Endothelial cell of umbilical vein (primary cell): ENCODE measurements at regions not wholly inside any gene's neighbourhood (a gene's known extent, or its start where the extent isn't known, plus 50 kb on each side); places are given as distances from the start of the nearest gene placed in this dataset.

Source experiments
- BruUV-seq: library from RNA; stranded (reverse); fragments of 400-500 nt; replicated peaks from 2 replicates; lab custom pipeline; 2021; lab: Mats Ljungman, UMichigan
- CTCF ChIA-PET: fragments of 300-600, 350-600 bp; sonication (Branson Sonifier 250); formaldehyde crosslinking; loops from one replicate; lab custom pipeline; 2021; ENCODE audit warnings: antibody characterized with exemption, inconsistent platforms; lab: Charles Lee
- POLR2A ChIA-PET: fragments of 300-600, 350-600 bp; sonication (Branson Sonifier 250); formaldehyde crosslinking; loops from one replicate; lab custom pipeline; 2021; ENCODE audit warnings: antibody characterized with exemption, inconsistent platforms; lab: Charles Lee
- DNase-seq: peaks from one replicate; pipeline ENCODE4 v3.0.0-alpha.2; 2011; ENCODE audit warnings: low read depth, low spot score
- FAIRE-seq: peaks from 2 replicates; lab custom pipeline; 2011; peaks lifted over from hg19 to GRCh38; lab: Jason Lieb, UNC
- H2AFZ ChIP-seq: 2 replicates; pipeline ENCODE4 v1.6.0; 2012; ENCODE audit warnings: low read depth, low read length, control low read depth, inconsistent platforms
- H3K27ac ChIP-seq: 2 replicates; pipeline ENCODE4 v1.5.1; 2011; ENCODE audit warnings: low read depth, mild to moderate bottlenecking, control low read depth, low read length, moderate library complexity; ENCODE audit not compliant: insufficient read depth
- H3K27me3 ChIP-seq, 2 experiments: 2 replicates each; pipeline versions ENCODE4 v1.6.0 to v1.6.1; 2011; ENCODE audit warnings: low read length in 2 of 2, mixed read lengths in 1 of 2; ENCODE audit not compliant: control insufficient read depth in 2 of 2, insufficient read depth in 2 of 2
- H3K36me3 ChIP-seq, 2 experiments: 2 replicates in 1 of 2; 3 replicates in 1 of 2; pipeline ENCODE4 v1.5.1; 2011; ENCODE audit warnings: low read length in 2 of 2, mild to moderate bottlenecking in 1 of 2, moderate library complexity in 1 of 2; ENCODE audit not compliant: control insufficient read depth in 2 of 2, insufficient read depth in 2 of 2; ENCODE audit errors: extremely low read depth in 1 of 2
- H3K4me1 ChIP-seq: 3 replicates; pipeline ENCODE4 v1.5.1; 2011; ENCODE audit warnings: mild to moderate bottlenecking, low read length; ENCODE audit not compliant: control insufficient read depth, insufficient read depth; ENCODE audit errors: extremely low read depth
- H3K4me2 ChIP-seq: 2 replicates; pipeline ENCODE4 v1.6.1; 2011; ENCODE audit warnings: low read length, control low read depth, mixed read lengths; ENCODE audit not compliant: insufficient read depth
- H3K4me3 ChIP-seq, 3 experiments: fragments of 200-600 bp in 1 of 3; sonication (generic), shearing (Covaris generic) in 1 of 3; replicated peaks in 1 of 3; 2 replicates each; pipeline ENCODE4 v1.5.1; 2011 to 2016; ENCODE audit warnings: control low read depth in 3 of 3, low read length in 3 of 3, mild to moderate bottlenecking in 2 of 3, inconsistent platforms in 1 of 3, low read depth in 1 of 3, moderate library complexity in 1 of 3; ENCODE audit not compliant: insufficient read depth in 1 of 3
- H3K79me2 ChIP-seq: 2 replicates; pipeline ENCODE4 v1.6.0; 2012; ENCODE audit warnings: low read length, inconsistent platforms; ENCODE audit not compliant: control insufficient read depth, insufficient read depth
- H3K9ac ChIP-seq: replicated peaks from 2 replicates; pipeline ENCODE3; 2011; ENCODE audit warnings: low read length, control low read depth; ENCODE audit not compliant: insufficient read depth; ENCODE audit errors: extremely low read depth
- H3K9me1 ChIP-seq: replicated peaks from 3 replicates; pipeline ENCODE4 v1.6.0; 2011; ENCODE audit warnings: mild to moderate bottlenecking, low read length; ENCODE audit not compliant: control insufficient read depth, insufficient read depth; ENCODE audit errors: extremely low read depth
- H3K9me3 ChIP-seq: replicated peaks from 2 replicates; pipeline ENCODE4 v1.5.1; 2012; ENCODE audit warnings: low read length, inconsistent platforms; ENCODE audit not compliant: control insufficient read depth, insufficient read depth
- H4K20me1 ChIP-seq: replicated peaks from 2 replicates; pipeline ENCODE3; 2011; ENCODE audit warnings: mild to moderate bottlenecking, low read length; ENCODE audit not compliant: control insufficient read depth, insufficient read depth; ENCODE audit errors: extremely low read depth
- CTCF ChIP-seq, 2 donors: IDR thresholded peaks; 1 replicate in 1 of 2; 2 replicates in 1 of 2; pipeline ENCODE4 v1.5.1; 2011; ENCODE audit warnings: low read length in 2 of 2, mild to moderate bottlenecking in 2 of 2, moderate library complexity in 2 of 2, control low read depth in 1 of 2, inconsistent platforms in 1 of 2, low read depth in 1 of 2; ENCODE audit not compliant: insufficient read depth in 1 of 2; ENCODE audit errors: extremely low read depth in 1 of 2
- EZH2 ChIP-seq: IDR thresholded peaks from 2 replicates; pipeline ENCODE4 v1.6.1; 2012; ENCODE audit warnings: borderline replicate concordance, low read depth, mild to moderate bottlenecking, moderate library complexity, low read length, inconsistent platforms; ENCODE audit not compliant: severe bottlenecking
- FOS ChIP-seq: IDR thresholded peaks from 2 replicates; pipeline ENCODE4 v1.6.1; 2011; ENCODE audit warnings: mild to moderate bottlenecking, low read length, moderate library complexity, borderline replicate concordance; ENCODE audit not compliant: insufficient read depth
- GATA2 ChIP-seq: IDR thresholded peaks from 2 replicates; pipeline ENCODE4 v1.7.0; 2011; ENCODE audit warnings: low read depth, mild to moderate bottlenecking, moderate library complexity, mixed read lengths, low read length; ENCODE audit not compliant: insufficient read length, insufficient read depth
- JUN ChIP-seq: IDR thresholded peaks from 2 replicates; pipeline ENCODE4 v1.6.1; 2011; ENCODE audit warnings: borderline replicate concordance, low read depth; ENCODE audit not compliant: insufficient read length, insufficient read depth
- MYC ChIP-seq: IDR thresholded peaks from one replicate; pipeline ENCODE4 v1.6.1; 2011; ENCODE audit warnings: mild to moderate bottlenecking, low read depth, low read length
- POLR2A ChIP-seq: IDR thresholded peaks from 2 replicates; pipeline ENCODE4 v1.6.1; 2012; ENCODE audit warnings: low read depth, mild to moderate bottlenecking, control low read depth, low read length
- POLR2AphosphoS5 ChIP-seq: IDR thresholded peaks from 2 replicates; pipeline ENCODE4 v1.6.1; 2012; ENCODE audit warnings: low read depth, mild to moderate bottlenecking, control low read depth, low read length, moderate library complexity; ENCODE audit not compliant: insufficient read depth
- dilution Hi-C: fragments of 300-500 bp; cut with MboI; formaldehyde crosslinking; loops from one replicate; pipeline ENCODE4 v1.15.0; 2019; ENCODE audit warnings: low sequenced_read_pairs; ENCODE audit not compliant: extremely low pct_ligation_motif_present
- intact Hi-C: fragments of 100-400 bp; cut with micrococcal nuclease; formaldehyde crosslinking; loops from one replicate; pipeline ENCODE4 v1.10.0; 2022
- TF ChIP-seq, protein P1 (sequence below): IDR thresholded peaks from 2 replicates; pipeline ENCODE4 v1.6.1; 2011; ENCODE audit not compliant: insufficient read depth, insufficient read length

GRCh38 chr6:63493557-63493956, 78.7 kb upstream of the LOC128125822 start:
- Histone ChIP-seq H3K79me2 (no peaks in the 10 kb centered on the region), H3K4me2 (no peak overlapping the region), H3K9me3 (no peaks in the 10 kb centered on the region), H3K36me3 (no peaks in the 10 kb centered on the region), H3K9me1 (no peaks in the 10 kb centered on the region), H3K9ac (no peak overlapping the region), H3K4me3 (no peak overlapping the region), H4K20me1 (no peaks in the 10 kb centered on the region), H2AFZ (no peak overlapping the region), H3K27ac (no peak overlapping the region), H3K27me3 (no peaks in the 10 kb centered on the region), H3K4me1 (no peaks in the 10 kb centered on the region)
- dilution Hi-C loops (no loop called here), intact Hi-C loops (no loop called here)
- ChIA-PET POLR2A (interaction anchor here (0.7 kb wide), 1 partner anchor 59 kb away, joined by 4 read pairs; no protein-coding TSS in a partner anchor), CTCF (no interaction called here)
- no peak for FAIRE-seq
- BruUV-seq, result no TSS peak
- no peak for DNase-seq
- TF ChIP-seq POLR2A, result no peak
- no peak for TF ChIP-seq GATA2
- TF ChIP-seq, protein P1, sequence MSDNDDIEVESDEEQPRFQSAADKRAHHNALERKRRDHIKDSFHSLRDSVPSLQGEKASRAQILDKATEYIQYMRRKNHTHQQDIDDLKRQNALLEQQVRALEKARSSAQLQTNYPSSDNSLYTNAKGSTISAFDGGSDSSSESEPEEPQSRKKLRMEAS, result no peak
- no peak for TF ChIP-seq MYC
- no peak for TF ChIP-seq POLR2AphosphoS5
- no peak for TF ChIP-seq FOS
- no peak for TF ChIP-seq JUN
- TF ChIP-seq CTCF (IDR thresholded peaks at IDR 0.05; ENCODE audit: extremely low read depth in 1 of 2, insufficient read depth in 1 of 2, low read depth in 1 of 2, low read length in 2 of 2), result no peak
- no peak for TF ChIP-seq EZH2
